HCT116 (cell line): ENCODE measurements at regions not wholly inside any gene's neighbourhood (a gene's known extent, or its start where the extent isn't known, plus 50 kb on each side); places are given as distances from the start of the nearest gene placed in this dataset.

Experiments used
- EZH2 ChIP-seq: fragments of 200-600 bp; sonication (generic); IDR thresholded peaks from 2 replicates; pipeline ENCODE4 v1.6.1; 2017; ENCODE audit warnings: antibody characterized with exemption, mixed run types
- JUND ChIP-seq: IDR thresholded peaks from 2 replicates; pipeline ENCODE4 v1.6.1; 2012
- POLR2A ChIP-seq: IDR thresholded peaks from 2 replicates; pipeline ENCODE4 v1.7.0; 2011; ENCODE audit warnings: borderline replicate concordance; ENCODE audit not compliant: insufficient read depth, insufficient read length; ENCODE audit errors: extremely low read depth
- POLR2AphosphoS5 ChIP-seq: IDR thresholded peaks from 2 replicates; pipeline ENCODE4 v1.6.1; 2011; ENCODE audit warnings: mild to moderate bottlenecking, low read depth, low read length, moderate library complexity
- SP1 ChIP-seq: IDR thresholded peaks from 2 replicates; pipeline ENCODE4 v1.6.1; 2012; ENCODE audit warnings: low read depth
- TCF7L2 ChIP-seq: IDR thresholded peaks from 2 replicates; pipeline ENCODE4 v1.7.0; 2011; ENCODE audit warnings: borderline replicate concordance, inconsistent platforms; ENCODE audit not compliant: insufficient read depth, insufficient read length; ENCODE audit errors: extremely low read depth
- YY1 ChIP-seq: IDR thresholded peaks from 2 replicates; pipeline ENCODE4 v1.6.1; 2011; ENCODE audit warnings: low read length, low read depth, moderate library complexity, mild to moderate bottlenecking; ENCODE audit not compliant: insufficient replicate concordance; ENCODE audit errors: extremely low read depth
- TF ChIP-seq, protein P1 (sequence below), 3 experiments: fragments of 200-600 bp in 1 of 3; sonication (generic) in 1 of 3; IDR thresholded peaks in 2 of 3; conservative IDR thresholded peaks in 1 of 3; 2 replicates each; pipeline ENCODE4 v1.5.1; 2012 to 2017; ENCODE audit warnings: low read depth in 2 of 3, low read length in 2 of 3, antibody characterized with exemption in 1 of 3, borderline replicate concordance in 1 of 3, control low read depth in 1 of 3, mild to moderate bottlenecking in 1 of 3, mixed read lengths in 1 of 3, mixed run types in 1 of 3, moderate library complexity in 1 of 3; ENCODE audit not compliant: insufficient read depth in 1 of 3

DNA sequence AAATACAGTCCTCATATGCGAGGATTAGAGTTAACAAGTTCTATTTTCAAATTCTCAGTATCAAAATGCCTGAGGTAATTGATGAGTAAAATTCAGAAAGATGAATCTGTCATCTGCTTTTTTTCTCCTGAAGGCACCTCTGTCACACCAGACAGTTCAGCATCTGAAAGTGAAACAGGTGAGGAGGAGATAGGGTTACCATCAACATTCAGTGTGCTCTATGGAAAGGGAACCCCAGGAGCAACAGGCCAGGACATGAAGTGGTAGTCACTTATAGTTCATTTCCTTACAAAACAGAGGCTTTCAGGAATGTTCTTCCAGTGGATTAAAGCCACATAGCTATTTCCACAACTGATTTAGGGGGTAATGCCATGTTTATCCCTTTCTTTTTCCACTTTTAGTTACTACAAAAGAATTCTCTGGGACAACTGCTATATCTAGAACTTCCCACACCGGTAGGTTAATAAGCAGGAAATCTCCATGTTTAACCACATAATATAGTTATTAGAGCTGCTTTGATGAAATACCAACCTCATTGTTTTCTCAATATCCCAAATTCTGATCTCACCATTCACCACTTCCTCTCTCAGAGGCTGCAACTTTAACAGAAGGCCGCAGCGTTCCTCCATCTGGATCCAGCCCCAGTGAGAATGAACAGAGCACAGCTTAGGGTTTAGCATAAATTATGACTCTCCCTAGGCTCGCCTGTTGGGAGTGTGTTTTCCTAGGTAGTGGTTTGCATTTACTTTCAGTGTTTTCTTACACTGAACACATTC is 177.0 kb upstream of the CNTN1 start:
- TF ChIP-seq, protein P1, sequence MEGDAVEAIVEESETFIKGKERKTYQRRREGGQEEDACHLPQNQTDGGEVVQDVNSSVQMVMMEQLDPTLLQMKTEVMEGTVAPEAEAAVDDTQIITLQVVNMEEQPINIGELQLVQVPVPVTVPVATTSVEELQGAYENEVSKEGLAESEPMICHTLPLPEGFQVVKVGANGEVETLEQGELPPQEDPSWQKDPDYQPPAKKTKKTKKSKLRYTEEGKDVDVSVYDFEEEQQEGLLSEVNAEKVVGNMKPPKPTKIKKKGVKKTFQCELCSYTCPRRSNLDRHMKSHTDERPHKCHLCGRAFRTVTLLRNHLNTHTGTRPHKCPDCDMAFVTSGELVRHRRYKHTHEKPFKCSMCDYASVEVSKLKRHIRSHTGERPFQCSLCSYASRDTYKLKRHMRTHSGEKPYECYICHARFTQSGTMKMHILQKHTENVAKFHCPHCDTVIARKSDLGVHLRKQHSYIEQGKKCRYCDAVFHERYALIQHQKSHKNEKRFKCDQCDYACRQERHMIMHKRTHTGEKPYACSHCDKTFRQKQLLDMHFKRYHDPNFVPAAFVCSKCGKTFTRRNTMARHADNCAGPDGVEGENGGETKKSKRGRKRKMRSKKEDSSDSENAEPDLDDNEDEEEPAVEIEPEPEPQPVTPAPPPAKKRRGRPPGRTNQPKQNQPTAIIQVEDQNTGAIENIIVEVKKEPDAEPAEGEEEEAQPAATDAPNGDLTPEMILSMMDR (IDR thresholded peaks at IDR 0.05 in 2 of 3, conservative IDR thresholded peaks at IDR 0.05 in 1 of 3; ENCODE audit: borderline replicate concordance in 1 of 3, insufficient read depth in 1 of 3, low read depth in 2 of 3, low read length in 2 of 3), result no peak
- TF ChIP-seq JUND (no peak), YY1 (no peak), SP1 (no peak), POLR2A (no peak), EZH2 (no peak), POLR2AphosphoS5 (no peak), TCF7L2 (no peak)
